ENCODE measurements at regions not wholly inside any gene's neighbourhood (a gene's known extent, or its start where the extent isn't known, plus 50 kb on each side); places are given as distances from the start of the nearest gene placed in this dataset.

DNA sequence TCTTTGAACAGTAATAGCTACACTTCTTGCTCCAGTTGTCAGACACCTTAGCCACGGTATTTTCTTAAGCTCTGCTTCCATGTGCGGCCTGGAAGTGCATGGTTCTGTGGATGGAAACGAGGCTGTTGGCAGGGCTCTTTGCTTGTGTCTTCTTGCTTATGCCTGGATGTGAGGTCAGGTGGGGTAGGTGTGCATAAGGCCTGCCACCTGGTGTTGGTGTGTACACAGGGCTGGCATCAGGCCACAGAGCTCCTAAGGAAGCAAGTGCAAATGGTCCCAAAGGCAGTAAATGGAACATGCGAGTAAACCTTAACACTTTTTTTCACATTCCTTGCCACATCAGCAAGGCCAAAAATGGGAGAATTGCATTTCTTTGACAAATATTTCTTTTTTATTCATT, 158.1 kb upstream of the GMDS start:
- TF ChIP-seq YY1 (IDR thresholded peaks at IDR 0.05; ENCODE audit: insufficient read depth, insufficient read length) (no peak), SUZ12 (IDR thresholded peaks at IDR 0.05; ENCODE audit: extremely low read depth, insufficient read depth, insufficient read length) (no peak)

Data from NT2/D1 (cell line).